Kidney epithelial cell (primary cell): ENCODE measurements at regions not wholly inside any gene's neighbourhood (a gene's known extent, or its start where the extent isn't known, plus 50 kb on each side); places are given as distances from the start of the nearest gene placed in this dataset.

Experiments used
- DNase-seq: peaks from one replicate; pipeline ENCODE4 v3.0.0-alpha.2; 2010; ENCODE audit warnings: low read depth
- H3K27me3 ChIP-seq: 2 replicates; pipeline ENCODE4 v1.6.0; 2011; ENCODE audit warnings: low read length; ENCODE audit not compliant: control insufficient read depth, insufficient read depth
- H3K36me3 ChIP-seq: 2 replicates; pipeline ENCODE4 v1.5.1; 2011; ENCODE audit warnings: low read length; ENCODE audit not compliant: control insufficient read depth, insufficient read depth
- H3K4me3 ChIP-seq: 2 replicates; pipeline ENCODE4 v1.5.1; 2011; ENCODE audit warnings: low read depth, mild to moderate bottlenecking, control low read depth, low read length
- TF ChIP-seq, protein P1 (sequence below): IDR thresholded peaks from 2 replicates; pipeline ENCODE4 v1.5.1; 2011; ENCODE audit warnings: mild to moderate bottlenecking, moderate library complexity, low read length, control low read depth, inconsistent platforms; ENCODE audit not compliant: insufficient read depth, poor library complexity, severe bottlenecking

DNA sequence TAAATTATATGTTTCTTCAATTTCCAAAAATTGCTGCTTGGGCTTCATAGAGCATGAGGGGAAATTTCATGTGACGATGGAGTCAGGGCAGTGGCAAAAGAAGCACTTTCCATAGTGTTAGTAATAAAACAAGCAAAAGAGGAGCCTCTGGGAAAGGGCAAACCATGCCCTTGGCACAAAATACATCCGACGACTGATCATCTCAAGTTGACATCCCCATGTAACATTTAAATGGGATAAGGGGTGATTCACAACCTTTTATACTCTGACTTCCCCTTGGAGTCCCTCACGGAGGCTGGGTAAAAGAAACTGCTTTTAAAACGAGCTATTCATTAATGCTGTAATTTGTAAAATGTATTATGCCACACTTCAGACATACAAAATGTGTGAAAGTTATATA is 161.4 kb upstream of the DMRT1 start:
- TF ChIP-seq, protein P1, sequence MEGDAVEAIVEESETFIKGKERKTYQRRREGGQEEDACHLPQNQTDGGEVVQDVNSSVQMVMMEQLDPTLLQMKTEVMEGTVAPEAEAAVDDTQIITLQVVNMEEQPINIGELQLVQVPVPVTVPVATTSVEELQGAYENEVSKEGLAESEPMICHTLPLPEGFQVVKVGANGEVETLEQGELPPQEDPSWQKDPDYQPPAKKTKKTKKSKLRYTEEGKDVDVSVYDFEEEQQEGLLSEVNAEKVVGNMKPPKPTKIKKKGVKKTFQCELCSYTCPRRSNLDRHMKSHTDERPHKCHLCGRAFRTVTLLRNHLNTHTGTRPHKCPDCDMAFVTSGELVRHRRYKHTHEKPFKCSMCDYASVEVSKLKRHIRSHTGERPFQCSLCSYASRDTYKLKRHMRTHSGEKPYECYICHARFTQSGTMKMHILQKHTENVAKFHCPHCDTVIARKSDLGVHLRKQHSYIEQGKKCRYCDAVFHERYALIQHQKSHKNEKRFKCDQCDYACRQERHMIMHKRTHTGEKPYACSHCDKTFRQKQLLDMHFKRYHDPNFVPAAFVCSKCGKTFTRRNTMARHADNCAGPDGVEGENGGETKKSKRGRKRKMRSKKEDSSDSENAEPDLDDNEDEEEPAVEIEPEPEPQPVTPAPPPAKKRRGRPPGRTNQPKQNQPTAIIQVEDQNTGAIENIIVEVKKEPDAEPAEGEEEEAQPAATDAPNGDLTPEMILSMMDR: no peak
- no peak for DNase-seq

DNA sequence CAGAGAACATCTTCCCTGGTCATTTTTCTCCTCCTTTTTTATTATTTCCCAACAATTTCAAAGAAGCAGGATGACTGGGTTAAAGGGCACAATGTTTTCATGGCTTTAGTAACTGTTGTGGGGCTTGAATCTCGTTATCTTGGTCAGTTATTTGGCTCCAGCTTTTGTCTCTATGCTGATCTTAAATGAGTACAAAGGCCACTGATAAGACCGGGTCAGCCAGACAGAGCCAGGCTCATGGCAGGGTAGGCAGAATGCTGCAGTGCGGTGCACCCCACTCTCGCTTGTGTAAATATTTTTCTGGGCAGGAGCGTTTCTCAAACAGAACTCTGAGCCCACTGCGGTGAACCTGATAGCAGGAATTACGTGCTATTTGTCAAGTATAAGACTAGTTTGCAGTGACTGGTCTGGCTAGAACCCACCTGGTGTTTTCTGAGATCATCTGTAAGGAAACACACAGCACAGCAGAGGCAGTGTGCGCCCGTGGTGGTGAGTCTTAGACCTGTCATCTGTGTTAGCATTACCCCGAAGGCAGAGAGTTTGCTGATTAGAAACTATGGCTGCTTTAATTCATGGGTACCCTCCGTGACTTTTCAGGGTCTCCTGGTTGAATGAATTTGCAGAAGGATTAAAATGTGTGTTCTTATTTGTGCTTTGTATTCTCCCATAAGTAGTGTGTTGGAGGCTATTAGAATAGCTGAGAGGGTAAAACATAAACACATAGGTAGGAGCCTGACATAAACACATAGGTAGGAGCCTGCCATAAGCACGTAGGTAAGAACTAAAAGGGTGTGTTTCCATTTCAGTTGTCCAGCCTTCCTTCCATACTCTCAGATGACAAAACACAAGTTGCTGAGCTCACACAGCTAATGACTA is 158.6 kb upstream of the DMRT1 start:
- no peaks in the 10 kb centered on the region for H3K36me3 ChIP-seq
- no peaks in the 10 kb centered on the region for H3K27me3 ChIP-seq
- TF ChIP-seq, protein P1: no peak
- H3K4me3 ChIP-seq: no peak overlapping the region
- no peak for DNase-seq

More for the DNA sequence above, 161.4 kb upstream of the DMRT1 start:
- Histone ChIP-seq H3K4me3 (no peak overlapping the region), H3K36me3 (no peaks in the 10 kb centered on the region), H3K27me3 (no peaks in the 10 kb centered on the region)

DNA sequence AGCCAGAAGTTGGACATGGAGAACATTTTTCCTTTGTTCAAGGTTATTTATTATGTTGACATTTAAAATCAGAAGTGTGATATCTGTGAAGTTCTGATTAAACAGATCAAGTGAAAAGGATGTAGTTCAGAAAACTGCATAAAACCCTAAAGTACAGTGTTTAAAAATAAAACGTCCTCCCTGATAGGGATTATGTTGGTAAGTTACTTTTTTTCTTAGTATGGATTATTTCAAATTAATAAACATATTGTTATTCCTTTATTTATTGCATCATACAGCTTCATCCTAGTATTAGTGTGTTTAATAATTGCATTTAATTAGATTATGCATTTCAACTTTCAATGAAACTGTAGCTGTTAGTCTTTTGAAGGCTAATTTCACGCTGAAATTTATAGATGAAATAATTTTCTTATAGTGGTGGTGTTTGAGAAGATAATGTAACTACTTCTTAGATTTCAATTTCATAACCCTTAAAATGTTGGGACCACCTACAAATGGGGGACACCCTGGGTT is 157.9 kb upstream of the DMRT1 start:
- Histone ChIP-seq H3K27me3 (no peaks in the 10 kb centered on the region), H3K4me3 (no peak overlapping the region), H3K36me3 (no peaks in the 10 kb centered on the region)
- DNase-seq: no peak
- TF ChIP-seq, protein P1: no peak

DNA sequence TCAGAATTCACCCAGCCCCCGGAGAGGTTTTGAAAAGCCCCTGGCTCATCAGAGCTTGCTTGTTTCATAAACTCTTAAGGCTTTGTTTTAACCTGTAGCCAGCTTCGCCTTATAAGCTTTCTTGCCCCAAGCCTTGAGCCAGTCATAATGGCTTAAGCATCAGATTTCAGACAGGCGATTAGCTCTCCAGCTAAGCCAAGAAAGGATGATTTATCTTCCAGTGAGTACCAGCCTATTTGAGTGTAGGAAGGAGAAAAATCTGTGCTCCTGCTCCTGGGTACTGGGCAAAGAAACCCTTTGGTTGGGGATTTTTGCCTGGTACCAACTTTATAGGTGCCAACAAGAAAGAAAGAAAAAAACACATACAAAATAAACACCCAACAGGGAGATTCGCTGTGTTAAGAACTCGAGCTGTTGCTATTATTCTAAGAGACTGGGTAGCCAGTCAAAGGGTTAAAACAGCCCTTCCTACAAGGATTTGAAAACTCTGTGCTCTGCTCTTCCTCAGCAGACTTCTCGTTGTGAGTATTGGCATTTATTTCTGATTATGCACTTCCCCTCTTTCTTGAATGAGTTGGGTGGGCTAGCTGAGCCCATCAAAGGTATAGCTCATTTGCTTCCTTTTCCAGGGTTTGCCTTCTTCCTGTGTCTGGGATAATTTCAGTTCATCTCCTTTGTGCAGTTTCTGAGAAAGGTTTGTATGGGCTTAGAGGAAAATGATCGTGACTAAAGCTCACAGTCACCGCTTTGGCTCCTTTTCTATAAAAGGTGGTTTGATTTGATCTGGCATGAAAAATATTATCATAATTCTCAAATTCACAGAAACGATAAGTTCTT is 157.2 kb upstream of the DMRT1 start:
- DNase-seq: no peak
- TF ChIP-seq, protein P1: no peak
- no peaks in the 10 kb centered on the region for H3K27me3 ChIP-seq
- H3K4me3 ChIP-seq: no peak overlapping the region
- no peaks in the 10 kb centered on the region for H3K36me3 ChIP-seq

DNA sequence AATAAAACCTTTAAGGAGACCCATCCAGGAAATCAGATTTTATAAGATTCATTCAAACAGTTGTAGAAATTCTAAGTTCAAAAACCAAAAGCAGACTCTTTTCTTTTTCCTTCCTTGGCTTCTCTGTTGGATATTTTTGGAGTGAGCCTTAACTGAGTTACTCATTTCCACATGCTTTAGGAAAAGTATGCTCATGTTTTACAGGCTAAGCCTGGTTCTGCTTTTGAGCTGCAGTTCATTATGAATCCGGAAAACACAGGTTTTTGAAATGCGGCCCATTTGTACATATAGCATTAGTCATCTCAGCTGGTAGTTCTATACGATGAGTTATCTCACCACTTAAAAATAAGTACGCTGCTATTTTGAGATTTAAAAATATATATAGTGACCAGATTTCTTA is 156.6 kb upstream of the DMRT1 start:
- DNase-seq: no peak
- TF ChIP-seq, protein P1: no peak
- Histone ChIP-seq H3K27me3 (no peaks in the 10 kb centered on the region), H3K4me3 (no peak overlapping the region), H3K36me3 (no peaks in the 10 kb centered on the region)
